ENCODE measurements at regions not wholly inside any gene's neighbourhood (a gene's known extent, or its start where the extent isn't known, plus 50 kb on each side); places are given as distances from the start of the nearest gene placed in this dataset.
A peak's percentile ranks its signal among the peaks of the same experiment; 100 is the strongest.

DNA sequence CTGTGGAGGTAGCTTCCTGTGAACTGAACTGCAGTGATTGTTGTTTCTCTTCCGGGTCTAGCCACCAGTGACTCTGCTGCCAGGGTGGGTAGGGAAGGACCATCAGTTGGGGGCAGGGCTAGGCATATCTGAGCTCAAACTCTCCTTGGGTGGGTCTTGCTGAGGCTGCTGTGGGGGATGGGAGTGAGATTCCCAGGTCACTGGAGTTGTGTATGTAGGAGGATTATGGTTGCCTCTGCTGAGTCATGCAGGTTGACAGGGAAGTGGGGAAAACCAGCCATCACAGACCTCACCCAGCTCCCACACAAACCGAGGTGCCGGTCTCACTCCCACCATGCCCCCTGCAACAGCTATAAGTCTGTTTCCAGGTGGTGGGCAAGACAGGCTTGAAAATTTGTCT is 1937.8 kb downstream of the PCDH7 start:
- CTCF ChIA-PET: no interaction called here
- no peak overlapping the region for H3K27ac Mint-ChIP-seq (ENCODE audit: unreplicated experiment)
- Histone ChIP-seq H3K9me3 (0 out of 2 replicates have a peak, but pooled peaks cover 4% of the 10 kb centered on the region), H3K36me3 (ENCODE audit: control insufficient read depth, insufficient read depth, low read length) (no peaks in the 10 kb centered on the region), H3K27me3 (replicated peaks; ENCODE audit: control insufficient read depth, insufficient read depth, low read length) (no peaks in the 10 kb centered on the region), H3K4me1 (no peaks in the 10 kb centered on the region), H3K4me3 (ENCODE audit: low read depth, low read length) (no peak overlapping the region)
- no peak overlapping the region for H3K4me3 Mint-ChIP-seq (ENCODE audit: unreplicated experiment)
- intact Hi-C loops (cut with micrococcal nuclease; ENCODE audit: unreplicated experiment): no loop called here
- H3K27me3 Mint-ChIP-seq (ENCODE audit: insufficient read depth, unreplicated experiment): no peaks in the 10 kb centered on the region
- peaks cover 9% of the 10 kb centered on the region for H3K9me3 Mint-ChIP-seq (ENCODE audit: unreplicated experiment)
- BruUV-seq (replicated peaks): no TSS peak
- DNase-seq: no peak
- H3K4me1 Mint-ChIP-seq (ENCODE audit: low read depth, unreplicated experiment): no peaks in the 10 kb centered on the region
- TF ChIP-seq, protein P1, sequence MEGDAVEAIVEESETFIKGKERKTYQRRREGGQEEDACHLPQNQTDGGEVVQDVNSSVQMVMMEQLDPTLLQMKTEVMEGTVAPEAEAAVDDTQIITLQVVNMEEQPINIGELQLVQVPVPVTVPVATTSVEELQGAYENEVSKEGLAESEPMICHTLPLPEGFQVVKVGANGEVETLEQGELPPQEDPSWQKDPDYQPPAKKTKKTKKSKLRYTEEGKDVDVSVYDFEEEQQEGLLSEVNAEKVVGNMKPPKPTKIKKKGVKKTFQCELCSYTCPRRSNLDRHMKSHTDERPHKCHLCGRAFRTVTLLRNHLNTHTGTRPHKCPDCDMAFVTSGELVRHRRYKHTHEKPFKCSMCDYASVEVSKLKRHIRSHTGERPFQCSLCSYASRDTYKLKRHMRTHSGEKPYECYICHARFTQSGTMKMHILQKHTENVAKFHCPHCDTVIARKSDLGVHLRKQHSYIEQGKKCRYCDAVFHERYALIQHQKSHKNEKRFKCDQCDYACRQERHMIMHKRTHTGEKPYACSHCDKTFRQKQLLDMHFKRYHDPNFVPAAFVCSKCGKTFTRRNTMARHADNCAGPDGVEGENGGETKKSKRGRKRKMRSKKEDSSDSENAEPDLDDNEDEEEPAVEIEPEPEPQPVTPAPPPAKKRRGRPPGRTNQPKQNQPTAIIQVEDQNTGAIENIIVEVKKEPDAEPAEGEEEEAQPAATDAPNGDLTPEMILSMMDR (IDR thresholded peaks at IDR 0.05; ENCODE audit: insufficient read depth in 1 of 2, low read depth in 1 of 2, low read length in 1 of 2, severe bottlenecking in 1 of 2, unreplicated experiment in 1 of 2): no peak
- POLR2A ChIA-PET: no interaction called here
- H3K36me3 Mint-ChIP-seq (ENCODE audit: insufficient read depth, unreplicated experiment): no peaks in the 10 kb centered on the region

DNA sequence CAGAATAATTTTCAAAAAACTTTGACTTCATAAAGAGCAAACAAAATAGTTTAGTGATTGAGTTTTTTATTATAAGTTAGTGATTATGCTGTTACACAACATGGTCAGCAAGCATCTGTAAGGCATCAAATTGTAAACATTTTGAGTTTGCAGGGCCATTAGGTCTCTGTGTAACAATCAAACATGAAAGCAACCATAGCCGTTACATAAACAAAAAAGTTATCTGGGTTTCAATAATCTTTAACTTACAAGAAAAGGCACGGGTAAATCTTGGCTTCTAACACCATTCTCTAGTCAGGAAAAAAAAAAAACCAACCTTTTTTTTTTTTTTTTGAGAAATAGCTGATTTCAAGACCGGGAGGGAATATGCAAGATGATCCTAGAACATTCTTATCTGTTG is 1941.1 kb downstream of the PCDH7 start:
- no peaks in the 10 kb centered on the region for H3K27me3 ChIP-seq (replicated peaks; ENCODE audit: control insufficient read depth, insufficient read depth, low read length)
- POLR2A ChIA-PET: no interaction called here
- H3K36me3 ChIP-seq (ENCODE audit: control insufficient read depth, insufficient read depth, low read length): no peaks in the 10 kb centered on the region
- H3K4me1 ChIP-seq: no peaks in the 10 kb centered on the region
- H3K4me3 ChIP-seq (ENCODE audit: low read depth, low read length): no peak overlapping the region
- H3K9me3 ChIP-seq: 0 out of 2 replicates have a peak, but pooled peaks cover 4% of the 10 kb centered on the region
- Mint-ChIP-seq H3K27ac (ENCODE audit: unreplicated experiment) (no peak overlapping the region), H3K36me3 (ENCODE audit: insufficient read depth, unreplicated experiment) (no peaks in the 10 kb centered on the region), H3K9me3 (ENCODE audit: unreplicated experiment) (peaks cover 20% of the 10 kb centered on the region), H3K4me1 (ENCODE audit: low read depth, unreplicated experiment) (no peaks in the 10 kb centered on the region), H3K27me3 (ENCODE audit: insufficient read depth, unreplicated experiment) (peaks cover 3% of the 10 kb centered on the region), H3K4me3 (ENCODE audit: unreplicated experiment) (no peak overlapping the region)
- DNase-seq: peak in 1 of 2 experiments; percentile 9
- TF ChIP-seq, protein P1 (IDR thresholded peaks at IDR 0.05; ENCODE audit: insufficient read depth in 1 of 2, low read depth in 1 of 2, low read length in 1 of 2, severe bottlenecking in 1 of 2, unreplicated experiment in 1 of 2): no peak
- CTCF ChIA-PET: interaction anchor here (0.7 kb wide), 1 partner anchor 197 kb away, joined by 3 read pairs; no protein-coding TSS in a partner anchor
- intact Hi-C loops (cut with micrococcal nuclease; ENCODE audit: unreplicated experiment): no loop called here
- BruUV-seq (replicated peaks): no TSS peak

DNA sequence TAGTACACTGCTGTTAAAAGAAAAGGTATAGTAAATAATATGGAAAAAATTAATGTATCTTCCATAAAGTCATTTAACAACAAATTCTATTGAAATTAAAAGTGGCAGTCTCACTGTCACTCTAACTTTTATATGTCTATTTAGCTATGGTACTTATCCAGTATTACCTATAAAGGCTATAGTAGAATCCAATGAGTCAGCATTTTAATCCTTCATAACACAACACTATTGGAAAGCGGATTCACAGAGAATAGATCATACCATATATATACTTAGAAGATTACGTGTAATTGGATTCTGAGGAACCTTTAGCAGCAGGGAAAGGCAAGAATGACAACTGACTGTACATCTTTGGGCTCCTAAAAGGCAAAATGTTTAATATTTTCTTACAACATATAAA is 1942.6 kb downstream of the PCDH7 start:
- peaks cover 3% of the 10 kb centered on the region for H3K27me3 Mint-ChIP-seq (ENCODE audit: insufficient read depth, unreplicated experiment)
- H3K4me3 Mint-ChIP-seq (ENCODE audit: unreplicated experiment): no peak overlapping the region
- H3K36me3 ChIP-seq (ENCODE audit: control insufficient read depth, insufficient read depth, low read length): no peaks in the 10 kb centered on the region
- intact Hi-C loops (cut with micrococcal nuclease; ENCODE audit: unreplicated experiment): no loop called here
- ChIA-PET POLR2A (no interaction called here), CTCF (no interaction called here)
- no TSS peak for BruUV-seq (replicated peaks)
- no peaks in the 10 kb centered on the region for H3K36me3 Mint-ChIP-seq (ENCODE audit: insufficient read depth, unreplicated experiment)
- no peaks in the 10 kb centered on the region for H3K4me1 Mint-ChIP-seq (ENCODE audit: low read depth, unreplicated experiment)
- TF ChIP-seq, protein P1 (IDR thresholded peaks at IDR 0.05; ENCODE audit: insufficient read depth in 1 of 2, low read depth in 1 of 2, low read length in 1 of 2, severe bottlenecking in 1 of 2, unreplicated experiment in 1 of 2): no peak
- 0 out of 2 replicates have a peak, but pooled peaks cover 4% of the 10 kb centered on the region for H3K9me3 ChIP-seq
- peaks cover 12% of the 10 kb centered on the region for H3K9me3 Mint-ChIP-seq (ENCODE audit: unreplicated experiment)
- H3K27me3 ChIP-seq (replicated peaks; ENCODE audit: control insufficient read depth, insufficient read depth, low read length): no peaks in the 10 kb centered on the region
- no peaks in the 10 kb centered on the region for H3K4me1 ChIP-seq
- DNase-seq: no peak
- no peak overlapping the region for H3K27ac Mint-ChIP-seq (ENCODE audit: unreplicated experiment)
- H3K4me3 ChIP-seq (ENCODE audit: low read depth, low read length): no peak overlapping the region

Measured in Caco-2 (cell line).